HepG2 (cell line): ENCODE measurements at regions not wholly inside any gene's neighbourhood (a gene's known extent, or its start where the extent isn't known, plus 50 kb on each side); places are given as distances from the start of the nearest gene placed in this dataset.

ENCODE experiments used
- ATAC-seq: fragments of 200-7000 bp; cut with Tn5 transposase; 3 replicates; pipeline ENCODE4 v1.9.1; 2020; ENCODE audit warnings: mild to moderate bottlenecking, moderate library complexity
- BruUV-seq: library from RNA; stranded (reverse); fragments of 400-500 nt; replicated peaks from 2 replicates; lab custom pipeline; 2021; lab: Mats Ljungman, UMichigan
- CTCF ChIA-PET: fragments of 300-600 bp; formaldehyde crosslinking; extraction: SDS; loops from one replicate; lab custom pipeline; 2021; ENCODE audit warnings: low total read pairs, inconsistent platforms, low intra/inter-chr PET ratio; lab: Yijun Ruan, JAX
- POLR2A ChIA-PET: fragments of 350-600 bp; sonication (Branson Sonifier 250); formaldehyde crosslinking; loops from one replicate; lab custom pipeline; 2020; ENCODE audit warnings: antibody characterized with exemption, inconsistent platforms; lab: Yijun Ruan, JAX
- DNase-seq: peaks from one replicate; pipeline ENCODE4 v3.0.0-alpha.2; 2015; ENCODE audit warnings: low spot score
- FAIRE-seq: peaks from 3 replicates; lab custom pipeline; 2011; peaks lifted over from hg19 to GRCh38; lab: Jason Lieb, UNC
- H2AFZ ChIP-seq: one replicate; pipeline ENCODE4 v1.6.1; 2011; ENCODE audit warnings: low read length, inconsistent platforms
- H3K27ac ChIP-seq: fragments of 300-600 bp; 3 replicates; pipeline ENCODE4 v1.8.0; 2011; ENCODE audit warnings: mixed run types, mild to moderate bottlenecking, mixed read lengths, low read length, inconsistent platforms; ENCODE audit not compliant: insufficient read depth; ENCODE audit errors: extremely low read length
- H3K27me3 ChIP-seq, 2 experiments: fragments of 200-600 bp in 1 of 2; 2 replicates in 1 of 2; 3 replicates in 1 of 2; pipeline versions ENCODE4 v1.6.0 to v1.8.0; 2011; ENCODE audit warnings: low read length in 2 of 2, mild to moderate bottlenecking in 2 of 2, moderate library complexity in 2 of 2, inconsistent platforms in 1 of 2; ENCODE audit not compliant: insufficient read depth in 2 of 2, control insufficient read depth in 1 of 2
- H3K36me3 ChIP-seq, 2 experiments: fragments of 200-600 bp in 1 of 2; replicated peaks in 1 of 2; 2 replicates in 1 of 2; 3 replicates in 1 of 2; pipeline versions ENCODE4 v1.5.1 to v1.8.0; 2011; ENCODE audit warnings: low read length in 2 of 2, inconsistent platforms in 1 of 2; ENCODE audit not compliant: insufficient read depth in 2 of 2, control insufficient read depth in 1 of 2
- H3K4me1 ChIP-seq: 2 replicates; pipeline ENCODE4 v1.5.1; 2012; ENCODE audit warnings: low read length, inconsistent platforms; ENCODE audit not compliant: insufficient read depth
- H3K4me2 ChIP-seq: 2 replicates; pipeline ENCODE4 v1.6.0; 2011; ENCODE audit warnings: low read depth, low read length, inconsistent platforms
- H3K4me3 ChIP-seq, 3 experiments: fragments of 200-600 bp in 1 of 3; sonication (generic), shearing (Covaris generic) in 1 of 3; replicated peaks in 1 of 3; 2 replicates each; pipeline ENCODE4 v1.5.1; 2011 to 2016; ENCODE audit warnings: low read length in 3 of 3, inconsistent platforms in 2 of 3, low read depth in 2 of 3, mild to moderate bottlenecking in 2 of 3, control low read depth in 1 of 3, mixed read lengths in 1 of 3; ENCODE audit not compliant: insufficient read depth in 1 of 3
- H3K79me2 ChIP-seq: one replicate; pipeline ENCODE4 v1.6.1; 2011; ENCODE audit warnings: low read length, inconsistent platforms; ENCODE audit not compliant: insufficient read depth
- H3K9ac ChIP-seq: 2 replicates; pipeline ENCODE4 v1.6.0; 2011; ENCODE audit warnings: mild to moderate bottlenecking, low read depth, low read length, inconsistent platforms; ENCODE audit not compliant: insufficient read depth
- H3K9me3 ChIP-seq: 2 replicates; pipeline ENCODE4 v1.5.1; 2012; ENCODE audit warnings: mild to moderate bottlenecking, low read length
- H4K20me1 ChIP-seq: 2 replicates; pipeline ENCODE4 v1.6.0; 2011; ENCODE audit warnings: inconsistent platforms, mild to moderate bottlenecking, low read length, moderate library complexity; ENCODE audit not compliant: insufficient read depth
- SP140L ChIP-seq: sonication (generic); formaldehyde crosslinking; IDR thresholded peaks from 2 replicates; pipeline ENCODE4 v1.4.0; 2020; ENCODE audit warnings: missing genetic modification reagents, borderline replicate concordance
- SRSF1 ChIP-seq: fragments of 200-400 bp; formaldehyde crosslinking; optimal IDR thresholded peaks from 2 replicates; pipeline ENCODE3; 2017; ENCODE audit warnings: mild to moderate bottlenecking, low read depth, low read length, moderate library complexity
- TERF1 ChIP-seq: sonication (generic); formaldehyde crosslinking; IDR thresholded peaks from 2 replicates; pipeline ENCODE4 v1.8.0; 2022; ENCODE audit warnings: mild to moderate bottlenecking, missing genetic modification reagents, moderate library complexity
- UBTF ChIP-seq: sonication (generic); formaldehyde crosslinking; IDR thresholded peaks from 2 replicates; pipeline ENCODE4 v1.4.0; 2020; ENCODE audit warnings: mild to moderate bottlenecking, missing genetic modification reagents
- ZNF598 ChIP-seq: sonication (generic); formaldehyde crosslinking; IDR thresholded peaks from 2 replicates; pipeline ENCODE4 v1.5.1; 2020; ENCODE audit warnings: mild to moderate bottlenecking, missing genetic modification reagents, borderline replicate concordance
- ZNF614 ChIP-seq: IDR thresholded peaks from 2 replicates; pipeline ENCODE4 v1.6.1; 2018; ENCODE audit warnings: missing biosample characterization, missing genetic modification reagents, inconsistent platforms, borderline replicate concordance
- ZSCAN12 ChIP-seq: sonication (generic); formaldehyde crosslinking; IDR thresholded peaks from 2 replicates; pipeline ENCODE4 v1.9.0; 2021; ENCODE audit warnings: mild to moderate bottlenecking, missing genetic modification reagents
- WGBS: methylation state at CpG from one replicate; pipeline ENCODE4 v1.1.6; 2017; ENCODE audit warnings: low lambda C conversion rate; 5-methylcytosine and 5-hydroxymethylcytosine counted together
- in situ Hi-C: cut with HindIII; loops from 2 replicates; pipeline ENCODE4 v1.10.0; 2017; ENCODE audit warnings: low pct_unique_long_range_greater_than_20kb; ENCODE audit not compliant: extremely low pct_ligation_motif_present
- intact Hi-C: fragments of 100-400 bp; cut with micrococcal nuclease; formaldehyde crosslinking; loops from one replicate; pipeline ENCODE4 v1.10.0; 2022; ENCODE audit not compliant: unreplicated experiment
- TF ChIP-seq, protein P1 (sequence below): sonication (generic); formaldehyde crosslinking; IDR thresholded peaks from 2 replicates; pipeline ENCODE4 v1.5.0; 2020; ENCODE audit warnings: mild to moderate bottlenecking, missing genetic modification reagents

DNA sequence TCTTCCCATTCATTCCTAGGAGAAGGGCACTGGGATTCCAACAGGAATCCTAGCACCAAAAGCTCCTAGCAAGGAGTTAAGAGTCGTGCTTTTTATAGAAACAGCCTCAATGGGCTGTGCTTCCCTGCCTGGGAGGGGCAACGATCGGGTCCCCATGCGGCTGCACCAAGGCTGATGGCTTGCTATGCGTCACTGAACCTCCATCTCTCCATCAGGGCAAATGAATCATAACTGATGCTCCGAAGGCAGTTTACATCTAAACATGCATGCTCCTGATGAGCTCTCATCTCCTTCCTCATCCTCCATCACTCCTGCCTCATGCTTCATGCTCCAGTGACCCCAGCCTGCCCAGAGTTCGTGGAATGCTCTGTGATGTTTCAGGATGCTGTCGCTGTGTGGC, 270.5 kb downstream of the FOXL1 start:
- Histone ChIP-seq H3K4me1 (no peaks in the 10 kb centered on the region), H3K4me3 (no peak overlapping the region), H3K9ac (no peak overlapping the region), H3K9me3 (no peaks in the 10 kb centered on the region), H2AFZ (no peak overlapping the region), H3K27ac (no peak overlapping the region), H4K20me1 (no peaks in the 10 kb centered on the region), H3K4me2 (no peak overlapping the region), H3K79me2 (no peaks in the 10 kb centered on the region), H3K27me3 (peaks cover 0 to 2% of the 10 kb centered on the region in 2 experiments; a peak in 1 of 5 replicates), H3K36me3 (no peaks in the 10 kb centered on the region)
- ChIA-PET POLR2A (no interaction called here), CTCF (no interaction called here)
- no peak for FAIRE-seq
- no peak for TF ChIP-seq SP140L (CRISPR knock-in tag)
- TF ChIP-seq, protein P1, sequence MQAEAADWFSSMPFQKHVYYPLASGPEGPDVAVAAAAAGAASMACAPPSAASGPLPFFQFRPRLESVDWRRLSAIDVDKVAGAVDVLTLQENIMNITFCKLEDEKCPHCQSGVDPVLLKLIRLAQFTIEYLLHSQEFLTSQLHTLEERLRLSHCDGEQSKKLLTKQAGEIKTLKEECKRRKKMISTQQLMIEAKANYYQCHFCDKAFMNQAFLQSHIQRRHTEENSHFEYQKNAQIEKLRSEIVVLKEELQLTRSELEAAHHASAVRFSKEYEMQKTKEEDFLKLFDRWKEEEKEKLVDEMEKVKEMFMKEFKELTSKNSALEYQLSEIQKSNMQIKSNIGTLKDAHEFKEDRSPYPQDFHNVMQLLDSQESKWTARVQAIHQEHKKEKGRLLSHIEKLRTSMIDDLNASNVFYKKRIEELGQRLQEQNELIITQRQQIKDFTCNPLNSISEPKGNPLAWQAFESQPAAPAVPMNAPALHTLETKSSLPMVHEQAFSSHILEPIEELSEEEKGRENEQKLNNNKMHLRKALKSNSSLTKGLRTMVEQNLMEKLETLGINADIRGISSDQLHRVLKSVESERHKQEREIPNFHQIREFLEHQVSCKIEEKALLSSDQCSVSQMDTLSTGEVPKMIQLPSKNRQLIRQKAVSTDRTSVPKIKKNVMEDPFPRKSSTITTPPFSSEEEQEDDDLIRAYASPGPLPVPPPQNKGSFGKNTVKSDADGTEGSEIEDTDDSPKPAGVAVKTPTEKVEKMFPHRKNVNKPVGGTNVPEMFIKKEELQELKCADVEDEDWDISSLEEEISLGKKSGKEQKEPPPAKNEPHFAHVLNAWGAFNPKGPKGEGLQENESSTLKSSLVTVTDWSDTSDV (CRISPR knock-in tag) = no peak
- TF ChIP-seq ZSCAN12 = no peak
- TF ChIP-seq SRSF1 = no peak
- no peak for ATAC-seq
- intact Hi-C loops (no loop called here), in situ Hi-C loops (no loop called here)
- 3% methylated on average over 8 of the region's 8 CpGs for WGBS
- no TSS peak for BruUV-seq
- DNase-seq = no peak

- BruUV-seq = no TSS peak
- Histone ChIP-seq H3K27ac (no peak overlapping the region), H3K79me2 (no peaks in the 10 kb centered on the region), H3K9me3 (no peaks in the 10 kb centered on the region), H4K20me1 (no peaks in the 10 kb centered on the region), H3K4me1 (peaks cover 12% of the 10 kb centered on the region), H3K4me2 (no peak overlapping the region), H2AFZ (no peak overlapping the region), H3K36me3 (no peaks in the 10 kb centered on the region), H3K4me3 (no peak overlapping the region), H3K27me3 (peaks cover 0 to 2% of the 10 kb centered on the region in 2 experiments; a peak in 1 of 5 replicates), H3K9ac (no peak overlapping the region)
- no peak for ATAC-seq
- in situ Hi-C loops (no loop called here), intact Hi-C loops (loop anchor here (10.0 kb wide), 1 partner anchor 266 kb away; no protein-coding TSS in a partner anchor)
- POLR2A ChIA-PET = no interaction called here
- 62% methylated on average over 11 of the region's 12 CpGs for WGBS
- no peak for FAIRE-seq
- CTCF ChIA-PET = no interaction called here
- DNase-seq = no peak
- TF ChIP-seq TERF1 (CRISPR knock-in tag) (no peak), ZNF614 (CRISPR knock-in tag) (no peak), ZNF598 (CRISPR knock-in tag) (no peak), UBTF (CRISPR knock-in tag) (no peak)
Measured at GRCh38 chr16:86850670-86851069, 272.3 kb downstream of the FOXL1 start.
